ENCODE measurements at regions not wholly inside any gene's neighbourhood (a gene's known extent, or its start where the extent isn't known, plus 50 kb on each side); places are given as distances from the start of the nearest gene placed in this dataset.

- peak overlapping the region; percentile 64 for H3K18ac ChIP-seq (ENCODE audit: low read depth, low read length)
- H3K36me3 ChIP-seq (ENCODE audit: control insufficient read depth, insufficient read depth, low read length): no peaks in the 10 kb centered on the region
- intact Hi-C loops (cut with micrococcal nuclease): no loop called here
- no peaks in the 10 kb centered on the region; the same call in 1 of the 2 replicates for H3K27me3 ChIP-seq (ENCODE audit: control insufficient read depth, insufficient read depth, low read length)
- H4K91ac ChIP-seq (ENCODE audit: insufficient read depth, low read depth, low read length): peak overlapping the region; percentile 59
- peak overlapping the region; percentile 79 for H3K27ac ChIP-seq (ENCODE audit: insufficient read depth, low read length)
- no peak overlapping the region for H2AK5ac ChIP-seq (ENCODE audit: low read depth, low read length)
- CTCF ChIA-PET: interaction anchor here (1.1 kb wide), 1 partner anchor 16 kb away, joined by 3 read pairs; no protein-coding TSS in a partner anchor
- H3K79me1 ChIP-seq (ENCODE audit: low read depth in 1 of 2, low read length in 2 of 2): no peaks in the 10 kb centered on the region; a peak in 1 of 4 replicates
- peaks cover 6% of the 10 kb centered on the region for H3K4me1 ChIP-seq (ENCODE audit: control insufficient read depth, insufficient read depth, low read length)
- peak overlapping the region; percentile 26 for H3K4me3 ChIP-seq (ENCODE audit: insufficient read depth, low read depth, low read length)
- in situ Hi-C loops (cut with MboI; ENCODE audit: low sequenced_read_pairs): no loop called here
- H4K20me1 ChIP-seq (ENCODE audit: insufficient read depth, low read length): no peaks in the 10 kb centered on the region
- peak overlapping the region; percentile 60; the same call in 1 of the 2 replicates for H2BK20ac ChIP-seq (ENCODE audit: low read depth, low read length)
- peak overlapping the region; percentile 25 for H3K9ac ChIP-seq (ENCODE audit: low read depth, low read length)
- POLR2A ChIA-PET (ENCODE audit: unreplicated experiment): interaction anchor here (0.6 to 0.7 kb wide), 2 partner anchors 95 to 331 kb away, joined by 3 read pairs; no protein-coding TSS in a partner anchor
- TF ChIP-seq, protein P1, sequence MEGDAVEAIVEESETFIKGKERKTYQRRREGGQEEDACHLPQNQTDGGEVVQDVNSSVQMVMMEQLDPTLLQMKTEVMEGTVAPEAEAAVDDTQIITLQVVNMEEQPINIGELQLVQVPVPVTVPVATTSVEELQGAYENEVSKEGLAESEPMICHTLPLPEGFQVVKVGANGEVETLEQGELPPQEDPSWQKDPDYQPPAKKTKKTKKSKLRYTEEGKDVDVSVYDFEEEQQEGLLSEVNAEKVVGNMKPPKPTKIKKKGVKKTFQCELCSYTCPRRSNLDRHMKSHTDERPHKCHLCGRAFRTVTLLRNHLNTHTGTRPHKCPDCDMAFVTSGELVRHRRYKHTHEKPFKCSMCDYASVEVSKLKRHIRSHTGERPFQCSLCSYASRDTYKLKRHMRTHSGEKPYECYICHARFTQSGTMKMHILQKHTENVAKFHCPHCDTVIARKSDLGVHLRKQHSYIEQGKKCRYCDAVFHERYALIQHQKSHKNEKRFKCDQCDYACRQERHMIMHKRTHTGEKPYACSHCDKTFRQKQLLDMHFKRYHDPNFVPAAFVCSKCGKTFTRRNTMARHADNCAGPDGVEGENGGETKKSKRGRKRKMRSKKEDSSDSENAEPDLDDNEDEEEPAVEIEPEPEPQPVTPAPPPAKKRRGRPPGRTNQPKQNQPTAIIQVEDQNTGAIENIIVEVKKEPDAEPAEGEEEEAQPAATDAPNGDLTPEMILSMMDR (conservative IDR thresholded peaks at IDR 0.05; ENCODE audit: low read depth, low read length): no peak
- TF ChIP-seq FOS (IDR thresholded peaks at IDR 0.05; ENCODE audit: low read depth, low read length): 0 out of 2 replicates have a peak, but pooled peaks have one; percentile 21
- TF ChIP-seq USF2 (IDR thresholded peaks at IDR 0.05; ENCODE audit: low read depth, low read length): no peak
- 0 out of 3 replicates have a peak overlapping the region, but pooled peaks have one; percentile 3 for H2BK15ac ChIP-seq (ENCODE audit: low read depth, low read length)
- peak; percentile 77 for DNase-seq
- peak overlapping the region; percentile 2 to 37; a peak in 3 of 4 replicates for H4K8ac ChIP-seq (ENCODE audit: low read depth in 2 of 2, low read length in 2 of 2)
- H2BK5ac ChIP-seq (ENCODE audit: low read depth, low read length, poor library complexity, severe bottlenecking): peak overlapping the region; percentile 81
- peak overlapping the region; percentile 3 for H3K56ac ChIP-seq (ENCODE audit: extremely low read depth, insufficient read depth, low read length)
- BruUV-seq (replicated peaks): TSS peak; percentile 52
- peak overlapping the region; percentile 52 for H3K4ac ChIP-seq (ENCODE audit: low read depth, low read length)
- 0 out of 2 replicates have a peak overlapping the region, but pooled peaks have one; percentile 5 for H3K14ac ChIP-seq (replicated peaks; ENCODE audit: low read depth, low read length)
- H2BK120ac ChIP-seq (ENCODE audit: low read depth, low read length): peak overlapping the region; percentile 58
- peak overlapping the region; percentile 62 for H2AFZ ChIP-seq (replicated peaks; ENCODE audit: low read length, poor library complexity)
- dilution Hi-C loops (cut with HindIII; ENCODE audit: low sequenced_read_pairs, unreplicated experiment): no loop called here
- no peaks in the 10 kb centered on the region for H3K9me1 ChIP-seq (ENCODE audit: insufficient read depth, low read length)
- WGBS, 2 experiments (ENCODE audit: extremely low coverage in 2 of 2, insufficient read length in 1 of 2): no CpG with 5 or more reads among the region's 17 CpGs
- H2AK9ac ChIP-seq (replicated peaks; ENCODE audit: low read depth, low read length, poor library complexity): no peak overlapping the region
- H4K5ac ChIP-seq (ENCODE audit: low read depth, low read length): peak overlapping the region; percentile 51
- peak overlapping the region; percentile 15; the same call in 1 of the 2 replicates for H3K23ac ChIP-seq (ENCODE audit: low read depth, low read length)
- ATAC-seq (ENCODE audit: low read depth): peak; percentile 88
- H3K9me3 ChIP-seq (ENCODE audit: control insufficient read depth, insufficient read depth, low read length): no peaks in the 10 kb centered on the region
- peak overlapping the region; percentile 78 for H3K4me2 ChIP-seq (ENCODE audit: low read depth, low read length)
Observed at GRCh38 chr3:15964605-15965442, 167.0 kb upstream of the ANKRD28 start.

Measured in IMR-90 (cell line).